K562 (cell line): ENCODE measurements at regions not wholly inside any gene's neighbourhood (a gene's known extent, or its start where the extent isn't known, plus 50 kb on each side); places are given as distances from the start of the nearest gene placed in this dataset.

Experiments
- RBM22 ChIP-seq: fragments of 200-400 bp; formaldehyde crosslinking; IDR thresholded peaks from 2 replicates; pipeline ENCODE4 v1.6.1; 2018; ENCODE audit warnings: low read length, low read depth; ENCODE audit not compliant: poor library complexity, severe bottlenecking
- STAT5B ChIP-seq: fragments of 250-450 bp; sonication (Bioruptor Pico); IDR thresholded peaks from 2 replicates; pipeline ENCODE4 v1.8.0; 2021; ENCODE audit warnings: mild to moderate bottlenecking, inconsistent platforms
- ZBTB17 ChIP-seq: fragments of 450-650 bp; formaldehyde crosslinking; IDR thresholded peaks from 2 replicates; pipeline ENCODE4 v1.4.0; 2020; ENCODE audit warnings: mild to moderate bottlenecking
- ZFX ChIP-seq: sonication (generic); formaldehyde crosslinking; IDR thresholded peaks from 2 replicates; pipeline ENCODE4 v1.8.0; 2022; ENCODE audit warnings: mild to moderate bottlenecking, missing genetic modification reagents, moderate library complexity
- ZNF584 ChIP-seq: fragments of 200-800 bp; sonication (Bioruptor generic); IDR thresholded peaks from 2 replicates; pipeline ENCODE4 v1.6.1; 2016; ENCODE audit warnings: low read depth, mild to moderate bottlenecking, missing genetic modification characterization, missing compliant biosample characterization
- TF ChIP-seq, protein P1 (sequence below): fragments of 450-650 bp; formaldehyde crosslinking; IDR thresholded peaks from 2 replicates; pipeline ENCODE4 v1.4.0; 2022; ENCODE audit warnings: mild to moderate bottlenecking, moderate library complexity
- TF ChIP-seq, protein P2 (sequence below), 2 experiments: fragments of 250-450 bp in 1 of 2; fragments of 450-650 bp in 1 of 2; sonication (Bioruptor Pico) in 1 of 2; IDR thresholded peaks; 2 replicates each; pipeline versions ENCODE4 v1.6.1 to v1.8.0; 2016 to 2021; ENCODE audit warnings: mild to moderate bottlenecking in 2 of 2, moderate library complexity in 2 of 2, missing compliant biosample characterization in 1 of 2, missing genetic modification characterization in 1 of 2
- TF ChIP-seq, protein P3 (sequence below): sonication (generic); formaldehyde crosslinking; IDR thresholded peaks from 2 replicates; pipeline ENCODE4 v1.8.1; 2023; ENCODE audit warnings: mild to moderate bottlenecking, missing genetic modification reagents
- TF ChIP-seq, protein P4 (sequence below): sonication (generic); formaldehyde crosslinking; IDR thresholded peaks from 2 replicates; pipeline ENCODE4 v1.9.0; 2022; ENCODE audit warnings: mild to moderate bottlenecking, missing genetic modification reagents
- TF ChIP-seq, protein P5 (sequence below): fragments of 450-650 bp; IDR thresholded peaks from 2 replicates; pipeline ENCODE4 v1.7.1; 2018; ENCODE audit warnings: mild to moderate bottlenecking, low read depth; ENCODE audit not compliant: partially characterized antibody

DNA sequence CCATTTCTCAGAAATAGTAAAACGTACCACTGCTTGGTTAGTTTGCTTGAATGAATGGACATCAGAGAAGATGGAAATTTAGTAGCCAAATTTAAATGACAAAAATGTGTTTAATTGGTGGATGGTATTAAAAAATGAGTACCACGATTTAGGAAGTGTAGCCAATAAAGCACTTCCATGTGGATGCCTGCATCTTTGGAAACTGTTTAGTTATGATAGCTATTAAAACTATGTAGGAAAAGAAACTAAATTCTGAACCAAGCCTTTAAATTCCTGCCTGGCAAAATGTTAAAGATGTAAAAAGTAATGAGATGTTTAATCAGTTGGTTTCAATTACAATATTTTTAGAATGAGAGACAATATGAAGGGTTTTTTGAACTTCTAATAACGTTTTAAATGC is 94.8 kb downstream of the NUDT12 start (continued):
- TF ChIP-seq, protein P1, sequence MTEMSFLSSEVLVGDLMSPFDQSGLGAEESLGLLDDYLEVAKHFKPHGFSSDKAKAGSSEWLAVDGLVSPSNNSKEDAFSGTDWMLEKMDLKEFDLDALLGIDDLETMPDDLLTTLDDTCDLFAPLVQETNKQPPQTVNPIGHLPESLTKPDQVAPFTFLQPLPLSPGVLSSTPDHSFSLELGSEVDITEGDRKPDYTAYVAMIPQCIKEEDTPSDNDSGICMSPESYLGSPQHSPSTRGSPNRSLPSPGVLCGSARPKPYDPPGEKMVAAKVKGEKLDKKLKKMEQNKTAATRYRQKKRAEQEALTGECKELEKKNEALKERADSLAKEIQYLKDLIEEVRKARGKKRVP (CRISPR knock-in tag), result no peak
- TF ChIP-seq RBM22 (no peak), ZNF584 (no peak), ZBTB17 (CRISPR knock-in tag) (no peak), ZFX (CRISPR knock-in tag) (no peak), STAT5B (CRISPR knock-in tag) (no peak)
- TF ChIP-seq, protein P2, sequence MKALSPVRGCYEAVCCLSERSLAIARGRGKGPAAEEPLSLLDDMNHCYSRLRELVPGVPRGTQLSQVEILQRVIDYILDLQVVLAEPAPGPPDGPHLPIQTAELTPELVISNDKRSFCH (CRISPR knock-in tag; IDR thresholded peaks at IDR 0.05), result no peak
- TF ChIP-seq, protein P2 (tag; IDR thresholded peaks at IDR 0.05), result no peak
- TF ChIP-seq, protein P3, sequence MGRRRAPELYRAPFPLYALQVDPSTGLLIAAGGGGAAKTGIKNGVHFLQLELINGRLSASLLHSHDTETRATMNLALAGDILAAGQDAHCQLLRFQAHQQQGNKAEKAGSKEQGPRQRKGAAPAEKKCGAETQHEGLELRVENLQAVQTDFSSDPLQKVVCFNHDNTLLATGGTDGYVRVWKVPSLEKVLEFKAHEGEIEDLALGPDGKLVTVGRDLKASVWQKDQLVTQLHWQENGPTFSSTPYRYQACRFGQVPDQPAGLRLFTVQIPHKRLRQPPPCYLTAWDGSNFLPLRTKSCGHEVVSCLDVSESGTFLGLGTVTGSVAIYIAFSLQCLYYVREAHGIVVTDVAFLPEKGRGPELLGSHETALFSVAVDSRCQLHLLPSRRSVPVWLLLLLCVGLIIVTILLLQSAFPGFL (CRISPR knock-in tag), result no peak
- TF ChIP-seq, protein P4, sequence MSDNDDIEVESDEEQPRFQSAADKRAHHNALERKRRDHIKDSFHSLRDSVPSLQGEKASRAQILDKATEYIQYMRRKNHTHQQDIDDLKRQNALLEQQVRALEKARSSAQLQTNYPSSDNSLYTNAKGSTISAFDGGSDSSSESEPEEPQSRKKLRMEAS (CRISPR knock-in tag), result no peak
- TF ChIP-seq, protein P5, sequence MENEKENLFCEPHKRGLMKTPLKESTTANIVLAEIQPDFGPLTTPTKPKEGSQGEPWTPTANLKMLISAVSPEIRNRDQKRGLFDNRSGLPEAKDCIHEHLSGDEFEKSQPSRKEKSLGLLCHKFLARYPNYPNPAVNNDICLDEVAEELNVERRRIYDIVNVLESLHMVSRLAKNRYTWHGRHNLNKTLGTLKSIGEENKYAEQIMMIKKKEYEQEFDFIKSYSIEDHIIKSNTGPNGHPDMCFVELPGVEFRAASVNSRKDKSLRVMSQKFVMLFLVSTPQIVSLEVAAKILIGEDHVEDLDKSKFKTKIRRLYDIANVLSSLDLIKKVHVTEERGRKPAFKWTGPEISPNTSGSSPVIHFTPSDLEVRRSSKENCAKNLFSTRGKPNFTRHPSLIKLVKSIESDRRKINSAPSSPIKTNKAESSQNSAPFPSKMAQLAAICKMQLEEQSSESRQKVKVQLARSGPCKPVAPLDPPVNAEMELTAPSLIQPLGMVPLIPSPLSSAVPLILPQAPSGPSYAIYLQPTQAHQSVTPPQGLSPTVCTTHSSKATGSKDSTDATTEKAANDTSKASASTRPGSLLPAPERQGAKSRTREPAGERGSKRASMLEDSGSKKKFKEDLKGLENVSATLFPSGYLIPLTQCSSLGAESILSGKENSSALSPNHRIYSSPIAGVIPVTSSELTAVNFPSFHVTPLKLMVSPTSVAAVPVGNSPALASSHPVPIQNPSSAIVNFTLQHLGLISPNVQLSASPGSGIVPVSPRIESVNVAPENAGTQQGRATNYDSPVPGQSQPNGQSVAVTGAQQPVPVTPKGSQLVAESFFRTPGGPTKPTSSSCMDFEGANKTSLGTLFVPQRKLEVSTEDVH, result no peak
